Motor neuron (in vitro differentiated cells): ENCODE measurements at regions not wholly inside any gene's neighbourhood (a gene's known extent, or its start where the extent isn't known, plus 50 kb on each side); places are given as distances from the start of the nearest gene placed in this dataset.
A peak's percentile ranks its signal among the peaks of the same experiment; 100 is the strongest.

Source experiments
- ATAC-seq, 8 experiments: fragments of 200-7000 bp; cut with Tn5 transposase; replicated peaks in 6 of 8; 2 replicates each; pipeline ENCODE4 v1.8.0; 2021; ENCODE audit warnings: mild to moderate bottlenecking in 8 of 8, moderate library complexity in 8 of 8
- H3K27ac ChIP-seq, 2 donors: fragments of 250-450 bp; sonication (Bioruptor Pico); 2 replicates each; pipeline ENCODE4 v1.9.0; 2021; ENCODE audit warnings: antibody characterized with exemption in 2 of 2, mild to moderate bottlenecking in 2 of 2, moderate library complexity in 1 of 2
- H3K4me1 ChIP-seq, 2 donors: fragments of 250-450 bp; sonication (Bioruptor Pico); replicated peaks in 1 of 2; 2 replicates each; pipeline ENCODE4 v1.6.1; 2021; ENCODE audit warnings: antibody characterized with exemption in 2 of 2, mild to moderate bottlenecking in 2 of 2, moderate library complexity in 1 of 2
- H3K4me3 ChIP-seq, 5 donors: fragments of 250-450 bp; sonication (Bioruptor Pico); 2 replicates each; pipeline ENCODE4 v1.9.0; 2021; ENCODE audit warnings: antibody characterized with exemption in 5 of 5, mild to moderate bottlenecking in 5 of 5, moderate library complexity in 4 of 5
- WGBS, 10 experiments: fragments of 450-650 bp; shearing (Covaris generic); methylation state at CpG; one replicate each; pipeline ENCODE4 v1.0.0; 2022; 5-methylcytosine and 5-hydroxymethylcytosine counted together
- in situ Hi-C, 9 experiments: fragments of 400-800 bp; cut with MboI; loops; one replicate each; pipeline ENCODE4 v1.15.0; 2021; ENCODE audit warnings: low sequenced_read_pairs in 9 of 9, low pct_unique_long_range_greater_than_20kb in 2 of 9; ENCODE audit not compliant: unreplicated experiment in 9 of 9

DNA sequence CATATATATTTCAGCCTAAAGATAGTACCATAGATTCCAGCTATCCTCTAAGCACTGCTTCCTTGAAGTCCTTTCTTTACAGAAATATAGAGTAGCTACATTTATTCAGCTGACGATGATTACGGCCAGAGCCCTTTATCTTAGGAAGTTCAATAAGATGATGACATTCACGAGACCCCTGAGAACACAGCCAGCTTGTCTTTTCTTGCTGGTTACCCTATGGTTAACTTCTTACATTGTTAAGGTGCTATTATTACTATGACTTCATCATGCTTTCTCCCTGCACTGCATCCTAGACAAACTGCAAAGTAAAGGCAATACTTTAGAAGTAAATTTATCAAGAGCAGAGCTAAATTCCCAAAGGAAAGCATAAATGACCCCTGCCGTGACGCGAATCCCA lies 214.4 kb upstream of the LRFN5 start:
- peak in 5 of 8 experiments; percentile 27 to 89 (median 41) for ATAC-seq
- Histone ChIP-seq H3K4me1 (peaks cover 4 to 8% of the 10 kb centered on the region in 2 donors), H3K4me3 (no peak overlapping the region), H3K27ac (no peak overlapping the region)
- in situ Hi-C loops: no loop called here
- 18 to 100% (median 62%) methylated on average over 1 to 6 of the region's 6 CpGs; no CpG with 5 or more reads in 1 of the 10 experiments for whole genome bisulfite sequencing, 10 experiments

DNA sequence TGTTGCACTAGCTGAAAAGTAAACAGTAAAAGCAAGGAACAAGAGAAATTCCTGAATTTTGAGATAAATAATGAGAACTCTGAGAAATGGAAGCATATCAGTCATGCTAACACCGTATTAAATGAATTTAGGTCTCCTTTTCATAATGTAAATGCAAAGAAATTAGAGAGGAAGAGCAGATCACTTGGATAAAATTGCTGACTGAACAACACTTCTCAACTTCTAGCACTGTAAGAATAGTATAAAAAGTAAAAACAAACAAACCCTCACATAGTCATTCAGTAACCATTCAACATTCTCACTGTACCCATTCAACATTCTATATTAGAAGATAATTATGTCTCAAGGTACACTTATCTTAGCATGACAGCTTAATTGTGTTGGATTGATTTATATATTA lies 217.3 kb upstream of the LRFN5 start:
- in situ Hi-C loops: no loop called here
- 0 to 100% (median 93%) methylated on average over 1 of the region's 1 CpG for WGBS, 10 experiments
- peaks cover 4 to 8% of the 10 kb centered on the region in 2 donors for H3K4me1 ChIP-seq
- no peak for ATAC-seq
- no peak overlapping the region for H3K4me3 ChIP-seq
- no peak overlapping the region for H3K27ac ChIP-seq

DNA sequence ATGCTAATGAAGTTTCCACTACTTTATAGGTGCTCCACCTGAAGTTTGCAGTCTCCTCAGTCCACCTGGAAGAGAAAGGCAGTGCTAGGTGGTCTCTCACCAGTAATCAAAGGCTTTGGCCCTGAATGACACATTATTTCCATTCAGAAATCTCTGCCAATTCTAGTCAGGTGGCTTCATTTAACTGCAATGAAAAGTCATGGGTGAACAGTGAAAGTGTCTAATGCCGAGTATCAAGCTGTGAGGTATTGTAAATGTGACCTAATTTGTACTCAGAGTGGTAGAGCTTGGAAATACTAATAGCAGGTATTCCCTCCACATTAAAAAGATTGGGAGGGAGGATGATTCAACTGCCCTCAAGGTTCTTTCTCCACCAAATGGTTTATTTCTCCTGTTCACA lies 220.9 kb upstream of the LRFN5 start:
- in situ Hi-C loops: no loop called here
- 0 to 100% (median 58%) methylated on average over 1 of the region's 1 CpG; no CpG with 5 or more reads in 4 of the 10 experiments for WGBS, 10 experiments
- no peak for ATAC-seq
- Histone ChIP-seq H3K4me1 (no peaks in the 10 kb centered on the region), H3K27ac (no peak overlapping the region), H3K4me3 (no peak overlapping the region)

DNA sequence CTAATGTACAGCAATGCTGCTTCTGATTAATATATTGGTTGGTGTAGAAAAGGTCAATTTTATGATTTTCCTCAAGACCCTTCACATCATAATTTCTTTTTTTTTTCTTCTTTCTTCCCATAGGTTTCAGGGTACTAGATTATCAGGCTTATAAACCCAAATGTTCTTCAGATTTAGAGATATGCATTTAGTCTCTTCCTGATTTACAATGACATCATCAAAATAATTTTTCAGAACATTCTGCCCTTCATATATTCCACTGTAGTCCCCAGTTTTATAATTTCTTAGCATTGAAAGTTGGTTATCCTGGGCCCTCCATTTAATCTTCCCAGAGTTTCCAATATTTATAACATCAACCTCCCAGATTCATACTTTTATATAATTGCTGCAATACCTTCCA lies 226.7 kb upstream of the LRFN5 start:
- Histone ChIP-seq H3K4me3 (no peak overlapping the region), H3K4me1 (peaks cover 2 to 21% of the 10 kb centered on the region in 2 donors), H3K27ac (no peak overlapping the region)
- no peak for ATAC-seq
- in situ Hi-C loops: no loop called here

DNA sequence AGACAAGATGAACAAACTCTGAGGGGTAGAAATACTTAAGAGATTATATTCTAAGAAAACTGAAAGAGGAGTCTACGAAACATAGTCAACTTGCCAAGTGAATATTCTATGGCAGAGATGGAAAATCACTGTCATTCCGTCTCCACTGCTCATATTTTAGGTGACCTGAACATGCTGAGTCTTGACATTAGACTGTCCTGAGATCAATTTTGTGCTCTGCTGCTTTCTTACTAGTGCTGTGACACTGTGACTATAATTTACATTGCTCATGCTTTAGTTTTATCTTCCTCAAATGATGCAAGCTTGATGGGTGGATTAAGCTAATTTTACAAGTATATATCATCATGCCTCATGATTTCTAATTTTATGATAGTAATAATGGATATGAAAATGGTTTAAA lies 228.2 kb upstream of the LRFN5 start:
- Histone ChIP-seq H3K27ac (no peak overlapping the region), H3K4me3 (no peak overlapping the region), H3K4me1 (peaks cover 2 to 21% of the 10 kb centered on the region in 2 donors)
- WGBS, 10 experiments: 0 to 100% (median 59%) methylated on average over 1 to 2 of the region's 2 CpGs
- in situ Hi-C loops: no loop called here
- peak in 5 of 8 experiments; percentile 21 to 62 (median 51) for ATAC-seq

- peak in 5 of 8 experiments; percentile 52 to 85 (median 82) for ATAC-seq
- Histone ChIP-seq H3K4me3 (no peak overlapping the region), H3K4me1 (peaks cover 2 to 21% of the 10 kb centered on the region in 2 donors), H3K27ac (no peak overlapping the region)
- in situ Hi-C loops: no loop called here
- WGBS, 10 experiments: 0 to 54% (median 36%) methylated on average over 1 to 2 of the region's 2 CpGs
Observed at GRCh38 chr14:41377932-41378331, 228.7 kb upstream of the LRFN5 start.

DNA sequence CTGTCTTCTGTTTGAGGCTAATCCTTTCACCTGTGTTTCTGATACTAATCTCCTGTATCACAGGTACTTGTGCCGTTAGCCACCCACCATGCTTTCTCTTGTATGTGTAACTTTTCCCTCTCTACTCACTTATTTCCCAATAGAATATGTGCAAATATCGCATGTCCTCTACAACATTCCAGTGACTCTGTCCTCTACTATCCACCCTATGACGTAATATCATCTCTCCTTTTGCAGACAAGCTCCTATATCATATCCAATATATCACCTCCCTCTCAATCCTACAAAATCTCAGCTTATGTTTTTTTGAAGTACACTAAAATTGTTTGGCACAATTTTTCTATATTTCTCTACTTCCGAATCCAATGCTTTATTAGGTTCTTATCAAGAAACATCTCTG lies 232.6 kb upstream of the LRFN5 start:
- no peak overlapping the region for H3K27ac ChIP-seq
- WGBS, 10 experiments: 9 to 100% (median 91%) methylated on average over 1 to 4 of the region's 4 CpGs
- in situ Hi-C loops: no loop called here
- ATAC-seq: no peak
- H3K4me1 ChIP-seq: peaks cover 2 to 21% of the 10 kb centered on the region in 2 donors
- H3K4me3 ChIP-seq: no peak overlapping the region

GRCh38 chr14:41362139-41362538 lies 244.5 kb upstream of the LRFN5 start:
- ATAC-seq: peak in 1 of 8 experiments; percentile 56
- WGBS, 10 experiments: 0 to 80% (median 69%) methylated on average over 1 to 3 of the region's 3 CpGs; no CpG with 5 or more reads in 1 of the 10 experiments
- Histone ChIP-seq H3K4me1 (no peaks in the 10 kb centered on the region), H3K4me3 (no peak overlapping the region), H3K27ac (no peak overlapping the region)
- in situ Hi-C loops: no loop called here

- 0 to 100% (median 88%) methylated on average over 1 to 2 of the region's 2 CpGs; no CpG with 5 or more reads in 1 of the 10 experiments for WGBS, 10 experiments
- Histone ChIP-seq H3K4me1 (no peaks in the 10 kb centered on the region), H3K27ac (no peak overlapping the region), H3K4me3 (no peak overlapping the region)
- ATAC-seq: peak in 2 of 8 experiments; percentile 46 to 65
- in situ Hi-C loops: no loop called here
Observed at GRCh38 chr14:41360126-41360525, 246.6 kb upstream of the LRFN5 start.

DNA sequence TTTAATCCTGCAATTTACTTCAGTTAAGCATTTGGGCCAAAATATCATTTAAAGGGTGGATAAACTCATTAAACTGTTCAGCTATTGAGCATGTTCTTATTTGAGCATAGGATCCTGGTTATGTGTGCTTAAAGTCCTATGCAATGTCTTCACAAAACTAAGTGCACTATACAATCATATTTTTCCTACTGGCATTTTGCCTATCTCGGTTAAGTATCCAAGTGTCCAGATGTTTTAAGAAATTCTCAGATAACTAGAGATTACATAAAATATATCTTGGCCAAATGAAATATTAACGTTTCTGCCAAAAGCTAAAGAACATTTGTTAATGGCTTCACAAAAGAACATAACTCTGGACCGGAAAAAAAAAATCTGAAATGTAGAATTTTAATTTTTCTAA lies 250.8 kb upstream of the LRFN5 start:
- no peak overlapping the region for H3K4me3 ChIP-seq
- H3K4me1 ChIP-seq: no peaks in the 10 kb centered on the region
- 0 to 63% (median 26%) methylated on average over 1 to 3 of the region's 3 CpGs for WGBS, 10 experiments
- no peak for ATAC-seq
- in situ Hi-C loops: no loop called here
- H3K27ac ChIP-seq: no peak overlapping the region

DNA sequence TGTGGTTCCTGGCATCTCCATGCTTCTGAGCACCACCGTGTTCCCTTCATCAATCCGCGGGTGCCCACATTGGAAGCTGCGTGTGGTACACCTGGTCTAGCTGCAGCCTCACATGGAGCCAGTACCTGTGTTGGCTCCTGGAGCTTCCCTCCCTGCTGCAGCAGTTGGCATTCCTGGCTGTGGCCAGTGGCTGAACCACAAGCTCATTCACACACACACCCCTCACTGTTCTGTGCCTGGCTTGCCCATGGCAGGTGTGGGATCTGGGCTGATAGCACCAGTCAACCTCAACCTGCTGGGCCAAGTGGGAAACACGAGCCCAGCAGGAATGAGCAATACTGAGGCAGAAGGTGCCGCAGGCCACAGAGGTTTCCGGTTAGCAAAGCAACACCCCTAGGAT lies 256.2 kb upstream of the LRFN5 start:
- no peaks in the 10 kb centered on the region for H3K4me1 ChIP-seq
- in situ Hi-C loops: no loop called here
- no peak for ATAC-seq
- H3K4me3 ChIP-seq: no peak overlapping the region
- H3K27ac ChIP-seq: no peak overlapping the region
- 20 to 100% (median 83%) methylated on average over 1 to 3 of the region's 7 CpGs; no CpG with 5 or more reads in 1 of the 10 experiments for WGBS, 10 experiments

DNA sequence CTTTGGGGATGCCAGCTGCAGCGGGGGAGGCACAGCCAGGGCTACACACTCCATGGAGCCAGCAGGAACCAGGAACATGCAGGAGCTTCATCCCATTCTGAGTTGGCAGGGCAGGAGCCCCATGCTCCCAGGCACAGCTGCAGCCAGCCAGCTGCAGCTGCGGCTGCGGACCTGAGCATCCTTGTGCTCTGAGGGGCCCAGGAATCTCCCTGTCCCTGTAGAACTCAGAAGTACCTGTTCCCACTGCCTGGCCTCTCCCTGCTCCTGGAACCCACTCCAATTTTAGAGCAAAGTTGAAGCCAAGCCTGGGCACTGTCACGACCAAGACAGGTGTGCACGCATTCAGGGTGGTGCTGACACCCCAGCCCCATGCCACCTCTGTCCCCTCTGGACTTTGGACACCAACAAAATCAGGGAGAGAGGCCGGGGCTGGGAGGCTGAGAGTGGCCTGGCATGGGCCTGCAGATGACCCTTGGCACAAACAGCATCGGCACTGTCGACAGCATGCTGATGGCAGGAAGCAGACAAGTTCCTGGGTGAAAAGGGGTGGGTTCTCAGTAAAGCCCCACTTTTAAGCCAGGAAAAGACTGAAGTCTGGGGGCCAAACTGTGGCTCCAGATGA lies 257.3 kb upstream of the LRFN5 start:
- Histone ChIP-seq H3K27ac (no peak overlapping the region), H3K4me3 (no peak overlapping the region), H3K4me1 (no peaks in the 10 kb centered on the region)
- 29 to 100% (median 100%) methylated on average over 1 to 6 of the region's 8 CpGs; no CpG with 5 or more reads in 3 of the 10 experiments for WGBS, 10 experiments
- ATAC-seq: no peak
- in situ Hi-C loops: no loop called here

- in situ Hi-C loops: no loop called here
- H3K4me1 ChIP-seq: no peaks in the 10 kb centered on the region
- H3K27ac ChIP-seq: no peak overlapping the region
- no peak overlapping the region for H3K4me3 ChIP-seq
- peak in 3 of 8 experiments; percentile 24 to 39 (median 32) for ATAC-seq
- WGBS, 10 experiments: 0 to 95% (median 72%) methylated on average over 2 to 4 of the region's 4 CpGs
Observed at GRCh38 chr14:41343857-41344256, 262.8 kb upstream of the LRFN5 start.

GRCh38 chr14:41313196-41313595 lies 293.5 kb upstream of the LRFN5 start:
- Histone ChIP-seq H3K4me3 (no peak overlapping the region), H3K4me1 (no peaks in the 10 kb centered on the region), H3K27ac (no peak overlapping the region)
- WGBS, 10 experiments: 0 to 80% (median 40%) methylated on average over 1 of the region's 1 CpG; no CpG with 5 or more reads in 4 of the 10 experiments
- in situ Hi-C loops: no loop called here
- ATAC-seq: peak in 2 of 8 experiments; percentile 46 to 75
